Neural cell (in vitro differentiated cells): ENCODE measurements at regions not wholly inside any gene's neighbourhood (a gene's known extent, or its start where the extent isn't known, plus 50 kb on each side); places are given as distances from the start of the nearest gene placed in this dataset.

Experiments used
- POLR2AphosphoS5 ChIP-seq: IDR thresholded peaks from 2 replicates; pipeline ENCODE4 v1.6.1; 2012
- SMC3 ChIP-seq: fragments of 450-650 bp; conservative IDR thresholded peaks from 2 replicates; pipeline ENCODE4 v1.6.1; 2014; ENCODE audit warnings: antibody characterized with exemption, mild to moderate bottlenecking, moderate library complexity; ENCODE audit not compliant: poor library complexity
- TF ChIP-seq, protein P1 (sequence below): fragments of 450-650 bp; IDR thresholded peaks from 2 replicates; pipeline ENCODE4 v1.5.1; 2014; ENCODE audit warnings: antibody characterized with exemption, mild to moderate bottlenecking, moderate library complexity; ENCODE audit not compliant: poor library complexity, severe bottlenecking

DNA sequence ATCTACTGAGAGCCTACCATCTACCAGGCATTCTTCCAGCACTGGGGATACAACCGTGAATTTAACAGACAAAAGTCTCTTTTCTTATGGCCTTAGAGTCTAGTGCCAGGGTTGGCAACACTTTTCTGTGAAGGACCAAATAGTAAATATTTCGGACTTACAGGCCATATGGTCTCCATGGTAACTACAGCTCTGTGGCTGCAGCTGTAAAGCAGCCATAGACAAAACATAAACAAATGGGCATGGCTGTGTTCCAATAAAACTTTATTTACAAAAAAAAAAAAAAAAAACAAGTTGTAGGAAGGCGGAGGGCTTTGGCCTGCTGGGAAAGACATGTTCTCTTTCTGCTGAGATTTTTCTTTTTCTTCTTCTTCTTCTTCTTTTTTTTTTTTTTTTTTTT lies 98.7 kb downstream of the ABCC12 start:
- TF ChIP-seq POLR2AphosphoS5 (no peak), SMC3 (no peak)
- TF ChIP-seq, protein P1, sequence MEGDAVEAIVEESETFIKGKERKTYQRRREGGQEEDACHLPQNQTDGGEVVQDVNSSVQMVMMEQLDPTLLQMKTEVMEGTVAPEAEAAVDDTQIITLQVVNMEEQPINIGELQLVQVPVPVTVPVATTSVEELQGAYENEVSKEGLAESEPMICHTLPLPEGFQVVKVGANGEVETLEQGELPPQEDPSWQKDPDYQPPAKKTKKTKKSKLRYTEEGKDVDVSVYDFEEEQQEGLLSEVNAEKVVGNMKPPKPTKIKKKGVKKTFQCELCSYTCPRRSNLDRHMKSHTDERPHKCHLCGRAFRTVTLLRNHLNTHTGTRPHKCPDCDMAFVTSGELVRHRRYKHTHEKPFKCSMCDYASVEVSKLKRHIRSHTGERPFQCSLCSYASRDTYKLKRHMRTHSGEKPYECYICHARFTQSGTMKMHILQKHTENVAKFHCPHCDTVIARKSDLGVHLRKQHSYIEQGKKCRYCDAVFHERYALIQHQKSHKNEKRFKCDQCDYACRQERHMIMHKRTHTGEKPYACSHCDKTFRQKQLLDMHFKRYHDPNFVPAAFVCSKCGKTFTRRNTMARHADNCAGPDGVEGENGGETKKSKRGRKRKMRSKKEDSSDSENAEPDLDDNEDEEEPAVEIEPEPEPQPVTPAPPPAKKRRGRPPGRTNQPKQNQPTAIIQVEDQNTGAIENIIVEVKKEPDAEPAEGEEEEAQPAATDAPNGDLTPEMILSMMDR, result no peak
